AG04450 (cell line): ENCODE measurements at regions not wholly inside any gene's neighbourhood (a gene's known extent, or its start where the extent isn't known, plus 50 kb on each side); places are given as distances from the start of the nearest gene placed in this dataset.
"Not testable (repeated sequence)": the region's sequence is repeated elsewhere in the genome, so short reads cannot be mapped to it uniquely, and the experiment has no call there.

ENCODE experiments used
- CTCF ChIA-PET: fragments of 300-600, 350-600 bp; formaldehyde crosslinking; extraction: SDS; loops from one replicate; lab custom pipeline; 2022; ENCODE audit warnings: antibody characterized with exemption, inconsistent platforms; lab: Charles Lee
- POLR2A ChIA-PET: fragments of 350-600 bp; formaldehyde crosslinking; extraction: SDS; loops from one replicate; lab custom pipeline; 2021; ENCODE audit warnings: antibody characterized with exemption, inconsistent platforms; lab: Yijun Ruan, JAX
- DNase-seq: peaks from one replicate; pipeline ENCODE4 v3.0.0-alpha.2; 2011; ENCODE audit warnings: low read depth, low spot score
- H3K27ac ChIP-seq: one replicate; pipeline ENCODE4 v1.5.1; 2012; ENCODE audit warnings: low read depth, low read length, control low read depth
- H3K27me3 ChIP-seq: one replicate; pipeline ENCODE4 v1.6.0; 2012; ENCODE audit warnings: low read length; ENCODE audit not compliant: control insufficient read depth, insufficient read depth
- H3K4me3 ChIP-seq: 2 replicates; pipeline ENCODE4 v1.5.1; 2011; ENCODE audit warnings: mild to moderate bottlenecking, low read depth, low read length, control low read depth
- H3K9me3 ChIP-seq: 2 replicates; pipeline ENCODE4 v1.5.1; 2012; ENCODE audit warnings: low read length; ENCODE audit not compliant: control insufficient read depth, insufficient read depth
- CTCF ChIP-seq: IDR thresholded peaks from 2 replicates; pipeline ENCODE4 v1.5.1; 2011; ENCODE audit warnings: low read depth, low read length, control low read depth, inconsistent platforms

- POLR2A ChIA-PET: no interaction called here
- Histone ChIP-seq H3K27ac (no peak overlapping the region), H3K9me3 (peaks cover under 1% of the 10 kb centered on the region; the same call in 1 of the 2 replicates), H3K27me3 (no peaks in the 10 kb centered on the region), H3K4me3 (no peak overlapping the region)
- no peak for TF ChIP-seq CTCF
- CTCF ChIA-PET: interaction anchor here (0.9 to 1.1 kb wide), 2 partner anchors 10 to 266 kb away, joined by 3 to 4 read pairs; no protein-coding TSS in a partner anchor
- DNase-seq: no peak
These were observed 56.5 kb upstream of the PTPN1 start for GRCh38 chr20:50453533-50454244.

GRCh38 chr20:50455245-50455644, 54.9 kb upstream of the PTPN1 start:
- H3K4me3 ChIP-seq, CTCF ChIA-PET, H3K27ac ChIP-seq, DNase-seq, H3K27me3 ChIP-seq, POLR2A ChIA-PET, H3K9me3 ChIP-seq: not testable (repeated sequence)

- POLR2A ChIA-PET: no interaction called here
- no peak overlapping the region for H3K27ac ChIP-seq
- no peak overlapping the region for H3K4me3 ChIP-seq
- H3K9me3 ChIP-seq: no peaks in the 10 kb centered on the region
- CTCF ChIA-PET: no interaction called here
- TF ChIP-seq CTCF: no peak
- no peak for DNase-seq
- H3K27me3 ChIP-seq: no peaks in the 10 kb centered on the region
These were observed 54.3 kb upstream of the PTPN1 start for GRCh38 chr20:50455656-50456451.

- no peak for DNase-seq
- CTCF ChIA-PET: no interaction called here
- no peaks in the 10 kb centered on the region for H3K27me3 ChIP-seq
- H3K27ac ChIP-seq: no peak overlapping the region
- POLR2A ChIA-PET: no interaction called here
- no peak overlapping the region for H3K4me3 ChIP-seq
- TF ChIP-seq CTCF: peak; percentile 30
- no peaks in the 10 kb centered on the region for H3K9me3 ChIP-seq
These were observed 53.5 kb upstream of the PTPN1 start for GRCh38 chr20:50456452-50457324.

GRCh38 chr20:50459124-50459918, 50.9 kb upstream of the PTPN1 start:
- no peaks in the 10 kb centered on the region for H3K9me3 ChIP-seq
- no peak overlapping the region for H3K27ac ChIP-seq
- POLR2A ChIA-PET: no interaction called here
- no peak for TF ChIP-seq CTCF
- no peaks in the 10 kb centered on the region for H3K27me3 ChIP-seq
- H3K4me3 ChIP-seq: no peak overlapping the region
- no peak for DNase-seq
- CTCF ChIA-PET: interaction anchor here (0.9 to 1.1 kb wide), 2 partner anchors 272 to 274 kb away, joined by 3 read pairs; no protein-coding TSS in a partner anchor
